K562 (cell line): ENCODE measurements at regions not wholly inside any gene's neighbourhood (a gene's known extent, or its start where the extent isn't known, plus 50 kb on each side); places are given as distances from the start of the nearest gene placed in this dataset.

Experiments
- CAMTA2 ChIP-seq: fragments of 250-450 bp; sonication (Bioruptor Pico); conservative IDR thresholded peaks from 2 replicates; pipeline ENCODE4 v1.5.1; 2022
- CTCF ChIP-seq, 3 experiments: IDR thresholded peaks in 2 of 3; conservative IDR thresholded peaks in 1 of 3; 2 replicates each; pipeline ENCODE4 v1.5.1; 2011 to 2012; ENCODE audit warnings: low read length in 3 of 3, mild to moderate bottlenecking in 3 of 3, control low read depth in 2 of 3, improper control_type of control experiment in 1 of 3, inconsistent platforms in 1 of 3, low read depth in 1 of 3, mixed read lengths in 1 of 3, moderate library complexity in 1 of 3; ENCODE audit not compliant: insufficient read depth in 2 of 3
- FOXK2 ChIP-seq, 2 experiments: fragments of 450-650 bp; IDR thresholded peaks in 1 of 2; conservative IDR thresholded peaks in 1 of 2; 2 replicates each; pipeline ENCODE4 v1.6.1; 2016; ENCODE audit warnings: low read depth in 2 of 2, mild to moderate bottlenecking in 1 of 2
- HNRNPL ChIP-seq: fragments of 200-400 bp; formaldehyde crosslinking; IDR thresholded peaks from 2 replicates; pipeline ENCODE4 v1.6.1; 2017; ENCODE audit warnings: low read depth, mild to moderate bottlenecking, low read length
- TAF1 ChIP-seq: IDR thresholded peaks from 2 replicates; pipeline ENCODE4 v1.6.1; 2011; ENCODE audit warnings: mild to moderate bottlenecking, low read length, moderate library complexity; ENCODE audit not compliant: insufficient read depth, control insufficient read depth, severe bottlenecking; ENCODE audit errors: extremely low read depth
- ZBTB26 ChIP-seq: fragments of 450-650 bp; formaldehyde crosslinking; IDR thresholded peaks from 2 replicates; pipeline ENCODE4 v1.4.0; 2022; ENCODE audit warnings: missing genetic modification characterization

GRCh38 chr13:44135566-44135965 lies 238.1 kb upstream of the SERP2 start:
- no peak for TF ChIP-seq FOXK2 (conservative IDR thresholded peaks at IDR 0.05 in 1 of 2, IDR thresholded peaks at IDR 0.05 in 1 of 2; ENCODE audit: low read depth in 2 of 2)
- no peak for TF ChIP-seq CAMTA2 (CRISPR knock-in tag)
- TF ChIP-seq CTCF (IDR thresholded peaks at IDR 0.05 in 2 of 3, conservative IDR thresholded peaks at IDR 0.05 in 1 of 3; ENCODE audit: insufficient read depth in 2 of 3, low read depth in 1 of 3, low read length in 3 of 3), result no peak
- TF ChIP-seq TAF1, result no peak
- TF ChIP-seq HNRNPL, result no peak
- TF ChIP-seq ZBTB26 (CRISPR knock-in tag), result no peak
